GM21786 (cell line): ENCODE measurements at regions not wholly inside any gene's neighbourhood (a gene's known extent, or its start where the extent isn't known, plus 50 kb on each side); places are given as distances from the start of the nearest gene placed in this dataset.

ENCODE experiments used
- ATAC-seq: cut with Tn5 transposase; IDR thresholded peaks from one replicate; pipeline ENCODE4 v1.9.1; 2021; ENCODE audit not compliant: unreplicated experiment

DNA sequence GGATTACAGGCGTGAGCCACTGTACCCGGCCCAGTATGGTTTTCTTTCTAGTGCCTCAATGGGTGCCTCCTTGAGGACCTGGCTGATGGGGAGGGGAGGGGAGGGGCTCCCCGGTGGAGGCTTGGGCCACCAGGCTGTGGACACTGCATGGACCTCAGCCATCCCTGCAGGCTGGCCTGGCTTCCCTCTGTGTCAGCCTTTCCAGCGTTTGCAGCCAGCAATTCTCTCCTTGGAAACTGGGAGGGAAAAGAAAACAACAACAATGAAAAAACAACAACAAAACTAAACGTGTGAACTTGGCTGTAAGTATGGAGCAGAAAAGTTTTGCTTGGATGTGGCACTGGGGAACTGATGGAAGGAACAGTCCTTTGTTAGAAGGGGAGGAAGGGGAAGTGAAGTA, 159.3 kb downstream of the GLI2 start:
- ATAC-seq, result no peak

GRCh38 chr2:120896126-120896525, 160.5 kb downstream of the GLI2 start:
- ATAC-seq, result no peak

DNA sequence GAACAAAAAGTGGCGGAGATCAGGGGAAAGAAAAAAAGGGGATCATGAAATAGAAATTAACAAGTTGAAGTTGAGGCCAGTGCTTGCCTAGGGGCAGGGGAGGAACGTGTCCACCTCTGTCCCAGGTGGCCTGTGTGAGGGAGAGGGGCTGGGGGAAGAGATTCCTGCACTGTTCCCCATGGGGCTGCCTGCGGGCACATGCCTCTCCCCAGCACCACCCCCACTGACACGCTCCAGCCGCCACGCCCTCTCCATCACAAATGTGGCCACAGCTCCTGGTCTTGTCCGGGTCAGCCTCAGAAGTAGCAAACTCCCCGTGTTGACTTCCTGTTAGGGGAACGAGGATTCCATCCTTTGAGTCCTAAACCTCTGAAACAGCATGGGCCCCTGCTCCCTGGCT, 161.2 kb downstream of the GLI2 start:
- no peak for ATAC-seq

DNA sequence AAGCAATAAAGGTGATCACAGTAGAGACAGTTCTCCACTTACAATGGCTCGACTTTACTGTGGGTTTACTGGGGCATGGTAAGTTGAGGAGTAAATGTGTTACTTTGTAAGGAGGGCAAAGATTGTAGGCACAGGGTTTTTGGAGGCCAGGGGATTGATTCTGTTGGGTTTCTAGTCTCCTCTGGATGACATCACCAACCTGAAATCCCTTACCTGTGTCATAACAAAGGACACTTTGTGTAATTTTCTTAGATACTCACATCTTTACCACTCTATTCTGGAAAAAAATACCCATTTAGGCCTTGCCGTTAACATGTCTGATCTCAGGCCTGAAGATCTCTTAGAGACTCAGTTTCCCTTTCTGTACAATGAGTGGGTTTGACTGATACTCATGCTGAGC, 161.7 kb downstream of the GLI2 start:
- no peak for ATAC-seq

DNA sequence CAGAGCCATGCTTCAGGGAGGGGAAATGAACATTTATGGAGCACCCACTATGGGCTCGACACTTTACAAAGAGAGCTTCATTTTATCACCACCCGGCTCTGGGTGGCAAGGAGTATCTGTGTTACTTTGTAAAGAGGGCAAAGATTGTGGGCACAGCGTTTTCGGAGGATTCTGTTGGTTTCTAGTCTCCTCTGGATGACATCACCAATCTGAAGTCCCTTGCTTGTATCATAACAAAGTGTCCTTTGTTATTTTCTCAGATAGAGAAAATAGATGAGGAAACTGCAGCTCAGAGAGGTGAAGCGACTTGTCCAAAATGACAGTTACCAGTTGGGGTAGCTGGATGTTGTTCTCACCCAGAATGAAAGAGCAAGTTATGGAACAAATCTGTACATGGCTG, 162.8 kb downstream of the GLI2 start:
- ATAC-seq, result no peak

GRCh38 chr2:120898961-120899750, 163.5 kb downstream of the GLI2 start:
- no peak for ATAC-seq

- ATAC-seq, result no peak
These were observed 164.1 kb downstream of the GLI2 start for GRCh38 chr2:120899771-120900170.

DNA sequence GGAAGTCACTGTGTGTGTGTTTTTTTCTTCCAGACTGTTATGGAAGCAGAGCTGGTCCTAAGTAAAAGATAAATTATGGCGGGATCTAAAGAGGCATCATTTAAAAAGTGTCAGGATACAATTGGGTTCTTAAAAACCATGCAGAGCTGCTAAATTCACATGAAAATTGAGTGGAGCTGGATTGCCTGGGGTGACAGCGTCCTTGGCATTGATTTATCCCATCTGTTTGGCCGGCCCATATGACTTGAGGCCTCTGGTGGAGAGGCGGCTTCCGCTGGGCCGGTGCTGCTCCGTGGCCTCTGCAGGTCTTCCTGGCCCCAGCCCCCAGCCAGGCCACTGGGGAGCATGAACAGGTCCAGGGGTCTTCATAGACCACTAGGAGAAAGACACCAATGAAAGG, 165.5 kb downstream of the GLI2 start:
- ATAC-seq, result no peak

DNA sequence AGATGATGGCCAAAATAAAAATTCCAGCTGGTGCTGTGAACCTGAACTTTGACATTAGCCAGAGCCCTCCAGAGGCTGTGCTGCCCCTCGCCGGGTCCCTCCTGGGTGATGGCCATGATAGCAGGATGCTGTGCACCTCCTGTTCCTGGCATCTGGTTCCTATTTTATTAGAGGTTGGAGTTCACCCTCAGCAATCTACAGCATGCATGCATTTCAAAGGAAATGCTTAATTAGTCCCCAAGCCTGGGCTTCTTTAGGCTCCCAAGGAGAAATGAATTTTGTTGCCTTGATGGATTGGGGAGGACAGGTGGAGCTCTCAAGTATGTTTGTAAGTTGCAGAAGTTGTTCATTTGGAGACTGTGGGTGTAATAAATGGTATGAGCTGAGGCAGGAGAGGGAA, 166.9 kb downstream of the GLI2 start:
- no peak for ATAC-seq

GRCh38 chr2:120904379-120904778, 168.7 kb downstream of the GLI2 start:
- no peak for ATAC-seq

- ATAC-seq, result no peak
These were observed 169.2 kb downstream of the GLI2 start for GRCh38 chr2:120904830-120905234.

- no peak for ATAC-seq
These were observed 169.6 kb downstream of the GLI2 start for GRCh38 chr2:120905298-120905697.

DNA sequence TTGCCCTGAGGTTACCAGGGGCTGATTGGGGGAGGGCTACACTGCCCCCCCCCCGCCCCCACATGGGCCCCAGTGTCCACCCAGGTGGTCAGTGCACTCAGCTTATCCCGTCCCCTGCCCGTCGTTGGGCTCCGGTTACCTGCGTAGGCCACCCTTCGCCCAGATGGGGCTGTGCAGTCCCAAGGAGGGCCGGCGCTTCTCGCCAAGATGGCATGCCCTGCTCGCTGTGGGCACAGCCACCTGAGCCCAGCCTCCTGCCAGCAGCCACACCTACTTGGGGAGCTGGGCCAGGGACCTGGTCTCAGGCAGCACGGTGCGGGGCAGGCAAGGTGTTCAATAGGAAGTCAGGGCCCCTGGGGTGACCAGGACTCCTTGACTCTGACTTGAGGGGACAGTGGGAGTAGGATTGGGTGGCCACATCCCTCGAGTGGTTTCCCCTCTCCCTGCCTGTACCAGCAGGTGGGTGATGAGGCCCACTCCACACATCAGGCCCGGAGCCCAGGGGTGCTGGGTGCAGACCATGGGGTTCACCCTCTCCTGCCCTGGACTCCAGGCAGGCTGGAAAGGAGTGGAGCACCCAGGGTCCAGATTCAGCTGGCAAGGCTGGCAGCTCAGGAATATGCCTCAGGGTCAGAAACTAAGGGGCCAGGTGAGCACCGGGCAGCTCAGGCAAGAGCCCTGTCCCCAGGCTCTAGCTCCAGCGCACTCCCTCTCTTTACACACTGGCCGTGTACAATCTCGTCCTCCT, 170.3 kb downstream of the GLI2 start:
- no peak for ATAC-seq

GRCh38 chr2:120906914-120907313, 171.2 kb downstream of the GLI2 start:
- ATAC-seq, result no peak

GRCh38 chr2:120907822-120908221, 172.2 kb downstream of the GLI2 start:
- no peak for ATAC-seq

DNA sequence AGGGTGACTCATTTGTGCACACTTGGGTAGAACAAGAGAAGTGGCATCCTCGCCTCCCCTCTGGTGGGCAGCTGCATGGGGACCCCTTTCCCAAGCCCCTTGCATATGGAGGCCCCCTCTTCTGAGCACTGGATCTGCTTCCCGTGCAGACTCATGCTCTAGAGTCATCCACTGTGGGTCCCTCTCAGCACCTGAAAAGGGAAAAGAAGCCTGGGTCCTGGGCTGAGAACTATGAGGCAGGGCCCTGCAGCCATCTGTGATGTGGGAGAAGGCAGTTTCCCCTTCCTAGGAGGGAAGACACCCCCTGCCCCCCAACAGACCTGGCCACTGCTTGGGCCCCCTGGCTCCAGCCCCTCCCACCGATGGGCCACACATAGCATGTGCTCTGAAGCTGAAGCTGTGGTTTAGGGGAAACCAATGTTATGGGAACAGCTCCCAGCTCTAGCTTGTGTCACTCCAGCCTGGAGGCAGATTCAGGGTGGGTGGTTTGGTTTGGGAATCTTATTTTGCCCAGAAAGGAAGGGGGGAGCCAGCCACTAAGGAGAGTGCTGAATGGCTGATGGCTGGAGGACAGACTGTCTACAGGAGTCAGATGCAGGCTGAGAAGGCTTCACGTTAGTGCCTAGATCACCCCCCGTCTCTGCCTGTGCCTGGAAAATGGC, 172.8 kb downstream of the GLI2 start:
- no peak for ATAC-seq

- no peak for ATAC-seq
These were observed 173.4 kb downstream of the GLI2 start for GRCh38 chr2:120909102-120909501.

DNA sequence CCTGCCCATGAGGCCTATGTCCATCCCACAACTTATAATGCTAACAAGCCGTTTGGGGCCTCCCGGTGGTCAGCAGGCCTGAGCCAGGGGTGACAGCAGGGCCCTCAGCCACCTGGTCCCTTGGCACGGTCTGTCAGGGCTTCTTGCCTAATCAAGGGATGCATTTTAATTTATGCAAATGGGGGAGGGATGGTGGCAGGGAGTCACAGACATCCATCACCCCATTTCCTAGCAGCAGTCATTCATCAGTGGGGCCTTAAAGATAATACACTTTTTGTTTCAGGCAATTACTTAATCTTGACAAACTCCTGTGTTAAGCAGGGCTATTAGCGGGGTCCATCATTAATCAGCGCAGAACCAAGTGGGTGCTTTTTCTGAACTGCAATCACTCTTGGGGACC, 174.5 kb downstream of the GLI2 start:
- no peak for ATAC-seq

DNA sequence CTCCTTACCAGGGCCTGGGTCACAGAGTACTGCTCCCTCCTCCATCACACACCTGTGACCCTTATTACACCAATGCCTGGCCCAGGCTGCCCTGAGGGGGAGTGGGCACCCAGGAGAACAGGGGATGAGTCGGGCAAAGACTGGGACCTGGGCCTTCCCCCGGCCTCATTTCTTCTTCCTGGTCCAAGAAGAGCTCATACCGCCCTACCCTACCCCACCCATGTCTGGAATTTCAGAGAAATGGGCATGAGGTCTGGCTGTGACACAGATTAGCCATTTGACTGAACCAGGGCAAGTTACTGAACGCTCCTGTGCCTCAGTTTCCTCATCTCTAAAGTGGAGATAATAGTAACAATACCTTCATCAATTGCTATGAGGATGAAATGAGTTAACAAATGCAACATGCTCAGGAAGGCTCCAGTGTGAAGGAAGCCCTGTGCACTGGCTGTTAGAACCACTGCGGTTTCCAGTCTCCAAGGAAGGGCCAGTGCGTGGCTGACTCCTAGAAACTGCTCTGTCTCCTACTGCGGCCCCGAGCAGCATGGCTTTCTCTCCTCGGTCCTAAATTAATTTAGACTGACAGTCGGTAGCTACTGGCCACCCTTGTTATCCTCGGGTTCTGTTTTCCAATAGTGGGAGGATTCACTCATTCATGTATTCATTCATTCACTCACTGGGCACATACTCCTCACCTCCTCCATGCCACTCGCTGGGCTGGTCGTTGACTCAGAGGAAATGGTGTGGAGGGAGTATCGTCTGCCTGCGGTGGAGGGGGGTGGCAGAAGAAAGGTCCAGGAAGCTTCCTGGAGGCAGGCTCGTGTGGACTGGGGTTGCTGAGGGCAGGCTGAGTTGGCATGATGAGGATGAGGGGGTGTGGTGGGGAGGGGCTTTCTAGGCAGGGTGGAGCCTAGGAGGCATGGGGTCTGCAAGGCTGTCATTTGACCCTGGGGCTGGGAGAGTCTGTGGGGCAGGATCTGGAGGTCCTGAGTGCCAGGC, 175.6 kb downstream of the GLI2 start:
- ATAC-seq, result no peak

GRCh38 chr2:120912101-120912985, 176.7 kb downstream of the GLI2 start:
- ATAC-seq, result no peak
